K562 (cell line): ENCODE measurements at regions not wholly inside any gene's neighbourhood (a gene's known extent, or its start where the extent isn't known, plus 50 kb on each side); places are given as distances from the start of the nearest gene placed in this dataset.

Experiments
- BACH1 ChIP-seq: fragments of 200-800 bp; sonication (Bioruptor generic); IDR thresholded peaks from 2 replicates; pipeline ENCODE4 v1.6.1; 2016; ENCODE audit warnings: missing genetic modification characterization, missing compliant biosample characterization
- CC2D1A ChIP-seq: fragments of 450-650 bp; IDR thresholded peaks from 2 replicates; pipeline ENCODE4 v1.6.1; 2017; ENCODE audit warnings: mild to moderate bottlenecking
- EGR1 ChIP-seq: fragments of 450-650 bp; conservative IDR thresholded peaks from 2 replicates; pipeline ENCODE4 v1.6.1; 2017; ENCODE audit warnings: mild to moderate bottlenecking
- ELF2 ChIP-seq: fragments of 250-450 bp; sonication (Bioruptor Pico); IDR thresholded peaks from 2 replicates; pipeline ENCODE4 v1.5.0; 2021; ENCODE audit warnings: mild to moderate bottlenecking
- FOS ChIP-seq: IDR thresholded peaks from 3 replicates; pipeline ENCODE4 v1.6.1; 2011; ENCODE audit not compliant: insufficient read length; ENCODE audit errors: extremely low read depth
- GATA2 ChIP-seq: sonication (generic); formaldehyde crosslinking; IDR thresholded peaks from 2 replicates; pipeline ENCODE4 v1.4.0; 2020; ENCODE audit warnings: mild to moderate bottlenecking, missing genetic modification reagents
- HBP1 ChIP-seq: fragments of 450-650 bp; formaldehyde crosslinking; IDR thresholded peaks from 2 replicates; pipeline ENCODE4 v1.4.0; 2022; ENCODE audit warnings: missing genetic modification characterization
- IFI16 ChIP-seq: fragments of 250-450 bp; sonication (Bioruptor Pico); IDR thresholded peaks from 2 replicates; pipeline ENCODE4 v2.1.2; 2022; ENCODE audit warnings: mild to moderate bottlenecking, inconsistent platforms
- MYNN ChIP-seq, 2 experiments: sonication (generic); formaldehyde crosslinking in 1 of 2; IDR thresholded peaks; 2 replicates each; pipeline versions ENCODE4 v1.5.0 to v1.6.1; 2016 to 2020; ENCODE audit warnings: antibody characterized with exemption in 1 of 2, missing genetic modification reagents in 1 of 2
- NCOR1 ChIP-seq: fragments of 450-650 bp; IDR thresholded peaks from 2 replicates; pipeline ENCODE4 v1.6.1; 2016; ENCODE audit warnings: mild to moderate bottlenecking, moderate library complexity
- NEUROD1 ChIP-seq: fragments of 150-350 bp; IDR thresholded peaks from 2 replicates; pipeline ENCODE4 v1.6.1; 2014; ENCODE audit warnings: borderline replicate concordance, low read length, low read depth; ENCODE audit not compliant: partially characterized antibody
- PHF20 ChIP-seq: fragments of 450-650 bp; IDR thresholded peaks from 2 replicates; pipeline ENCODE4 v1.6.1; 2018; ENCODE audit not compliant: partially characterized antibody
- SAFB2 ChIP-seq: fragments of 200-400 bp; formaldehyde crosslinking; IDR thresholded peaks from 2 replicates; pipeline ENCODE4 v1.6.1; 2018; ENCODE audit warnings: borderline replicate concordance, low read length, low read depth, moderate library complexity; ENCODE audit not compliant: severe bottlenecking
- SOX6 ChIP-seq: fragments of 450-650 bp; IDR thresholded peaks from 2 replicates; pipeline ENCODE4 v1.6.1; 2014; ENCODE audit warnings: mild to moderate bottlenecking
- SPI1 ChIP-seq: IDR thresholded peaks from 2 replicates; pipeline ENCODE4 v1.6.1; 2011; ENCODE audit warnings: low read depth, low read length, control low read depth, borderline replicate concordance
- SRSF7 ChIP-seq: fragments of 200-400 bp; formaldehyde crosslinking; optimal IDR thresholded peaks from 2 replicates; pipeline ENCODE3; 2017; ENCODE audit warnings: mild to moderate bottlenecking, low read depth, low read length
- TSC22D4 ChIP-seq: fragments of 450-650 bp; IDR thresholded peaks from 2 replicates; pipeline ENCODE4 v1.6.1; 2016; ENCODE audit warnings: missing genetic modification characterization, missing biosample characterization, control low read depth
- ZNF324 ChIP-seq: fragments of 250-450 bp; sonication (Bioruptor Pico); IDR thresholded peaks from 2 replicates; pipeline ENCODE4 v1.4.0; 2020; ENCODE audit warnings: mild to moderate bottlenecking
- ZNF668 ChIP-seq: fragments of 250-450 bp; sonication (Bioruptor Pico); IDR thresholded peaks from 2 replicates; pipeline ENCODE4 v1.8.0; 2022; ENCODE audit warnings: mild to moderate bottlenecking, inconsistent platforms
- ZNF77 ChIP-seq: fragments of 250-450 bp; sonication (Bioruptor Pico); IDR thresholded peaks from 2 replicates; pipeline ENCODE4 v1.5.0; 2020

- peak; percentile 63; the same call in 1 of the 2 replicates for TF ChIP-seq CC2D1A
- no peak for TF ChIP-seq FOS
- TF ChIP-seq ZNF324 (CRISPR knock-in tag) = no peak
- peak; percentile 46; the same call in 1 of the 2 replicates for TF ChIP-seq GATA2
- no peak for TF ChIP-seq ELF2 (CRISPR knock-in tag)
- TF ChIP-seq HBP1 (CRISPR knock-in tag) = no peak
- no peak for TF ChIP-seq SPI1
- no peak for TF ChIP-seq ZNF668
- no peak for TF ChIP-seq NEUROD1
- TF ChIP-seq IFI16 = no peak
- no peak for TF ChIP-seq SAFB2
- TF ChIP-seq EGR1 = 0 out of 2 replicates have a peak, but pooled peaks have one; percentile 8
- no peak for TF ChIP-seq TSC22D4 (tag)
- TF ChIP-seq SOX6 = peak; percentile 65; the same call in 1 of the 2 replicates
- TF ChIP-seq ZNF77 (CRISPR knock-in tag) = no peak
- TF ChIP-seq NCOR1 = peak; percentile 46
- TF ChIP-seq MYNN (IDR thresholded peaks at IDR 0.05) = 0 out of 2 replicates have a peak, but pooled peaks have one; percentile 13
- TF ChIP-seq MYNN (CRISPR knock-in tag; IDR thresholded peaks at IDR 0.05) = no peak
- no peak for TF ChIP-seq SRSF7
- TF ChIP-seq BACH1 (tag) = no peak
- TF ChIP-seq PHF20 = no peak
- TF ChIP-seq, all 486 proteins: peak for 46
Measured at GRCh38 chr2:145723872-145724271, 1204.0 kb upstream of the ZEB2 start (continued).
